H1 (cell line): ENCODE measurements at regions not wholly inside any gene's neighbourhood (a gene's known extent, or its start where the extent isn't known, plus 50 kb on each side); places are given as distances from the start of the nearest gene placed in this dataset.
A peak's percentile ranks its signal among the peaks of the same experiment; 100 is the strongest.

Source experiments
- CTCF ChIA-PET: fragments of 300-600 bp; sonication (Branson Sonifier 250); formaldehyde crosslinking; loops from one replicate; lab custom pipeline; 2021; ENCODE audit not compliant: partially characterized antibody; lab: Charles Lee
- POLR2A ChIA-PET: fragments of 300-600 bp; sonication (Branson Sonifier 250); formaldehyde crosslinking; loops from one replicate; lab custom pipeline; 2021; ENCODE audit warnings: inconsistent platforms; ENCODE audit not compliant: partially characterized antibody; lab: Charles Lee
- DNase-seq, 2 experiments: peaks; one replicate each; pipeline versions ENCODE4 v3.0.0 to v3.0.0-alpha.2; 2010 to 2022; ENCODE audit warnings: low spot score in 2 of 2, low read depth in 1 of 2, mixed read lengths in 1 of 2
- FAIRE-seq: peaks from 2 replicates; lab custom pipeline; 2011; peaks lifted over from hg19 to GRCh38; lab: Jason Lieb, UNC
- H2AFZ ChIP-seq: 2 replicates; pipeline ENCODE4 v1.8.1; 2012; ENCODE audit warnings: low read length, inconsistent platforms
- H2AK5ac ChIP-seq: 2 replicates; pipeline ENCODE4 v1.6.1; 2013; ENCODE audit warnings: low read depth, low read length
- H2BK120ac ChIP-seq: replicated peaks from 2 replicates; pipeline ENCODE3; 2013; ENCODE audit warnings: low read depth, low read length, inconsistent platforms
- H2BK12ac ChIP-seq: 2 replicates; pipeline ENCODE4 v1.6.1; 2013; ENCODE audit warnings: low read depth, low read length
- H2BK15ac ChIP-seq: 2 replicates; pipeline ENCODE4 v1.6.1; 2013; ENCODE audit warnings: low read length
- H2BK20ac ChIP-seq: 2 replicates; pipeline ENCODE4 v1.6.1; 2013; ENCODE audit warnings: low read length
- H2BK5ac ChIP-seq: 2 replicates; pipeline ENCODE4 v1.6.1; 2013; ENCODE audit warnings: low read depth, low read length
- H3K14ac ChIP-seq: 2 replicates; pipeline ENCODE4 v1.6.1; 2013; ENCODE audit warnings: inconsistent platforms; ENCODE audit not compliant: insufficient read length
- H3K18ac ChIP-seq: 2 replicates; pipeline ENCODE4 v1.6.1; 2013; ENCODE audit warnings: low read length; ENCODE audit errors: extremely low read depth
- H3K23ac ChIP-seq: 2 replicates; pipeline ENCODE4 v1.6.1; 2013; ENCODE audit warnings: inconsistent platforms; ENCODE audit not compliant: insufficient read length
- H3K23me2 ChIP-seq: 2 replicates; pipeline ENCODE4 v1.6.1; 2013; ENCODE audit warnings: low read depth, low read length
- H3K27ac ChIP-seq: 2 replicates; pipeline ENCODE4 v1.6.1; 2011; ENCODE audit warnings: low read depth, low read length, inconsistent platforms
- H3K27me3 ChIP-seq, 4 experiments: replicated peaks in 1 of 4; 1 replicate in 1 of 4; 2 replicates in 3 of 4; pipeline versions ENCODE4 v1.6.1 to v1.8.1; 2011 to 2013; ENCODE audit warnings: low read length in 3 of 4, mild to moderate bottlenecking in 3 of 4, inconsistent platforms in 2 of 4, mixed read lengths in 2 of 4, moderate library complexity in 1 of 4; ENCODE audit not compliant: control insufficient read depth in 3 of 4, insufficient read depth in 3 of 4; ENCODE audit errors: extremely low read depth in 1 of 4
- H3K36me3 ChIP-seq, 4 experiments: 2 replicates each; pipeline versions ENCODE4 v1.6.1 to v1.8.1; 2011 to 2013; ENCODE audit warnings: mild to moderate bottlenecking in 4 of 4, low read length in 3 of 4, moderate library complexity in 2 of 4, control low read depth in 1 of 4, inconsistent platforms in 1 of 4; ENCODE audit not compliant: insufficient read depth in 4 of 4, control insufficient read depth in 2 of 4
- H3K4ac ChIP-seq: replicated peaks from 2 replicates; pipeline ENCODE3; 2013; ENCODE audit warnings: low read length, low read depth, mixed read lengths, inconsistent platforms; ENCODE audit not compliant: insufficient read length
- H3K4me1 ChIP-seq, 4 experiments: replicated peaks in 1 of 4; 1 replicate in 1 of 4; 2 replicates in 3 of 4; pipeline versions ENCODE4 v1.6.1 to v1.8.1; 2011 to 2013; ENCODE audit warnings: low read length in 3 of 4, inconsistent platforms in 2 of 4, mixed read lengths in 1 of 4; ENCODE audit not compliant: insufficient read depth in 4 of 4, control insufficient read depth in 3 of 4
- H3K4me2 ChIP-seq, 2 experiments: 2 replicates each; pipeline versions ENCODE4 v1.6.1 to v1.8.1; 2011 to 2013; ENCODE audit warnings: low read depth in 2 of 2, low read length in 2 of 2, control low read depth in 1 of 2, inconsistent platforms in 1 of 2, mild to moderate bottlenecking in 1 of 2; ENCODE audit not compliant: insufficient read depth in 1 of 2
- H3K4me3 ChIP-seq, 4 experiments: fragments of 200-600, 300-600 bp in 1 of 4; sonication (generic), shearing (Covaris generic), sonication (Bioruptor Twin) in 1 of 4; 2 replicates each; pipeline versions ENCODE4 v1.5.1 to v1.8.1; 2011 to 2016; ENCODE audit warnings: low read length in 4 of 4, low read depth in 3 of 4, control low read depth in 2 of 4, inconsistent platforms in 2 of 4, mild to moderate bottlenecking in 2 of 4, mixed read lengths in 1 of 4, moderate library complexity in 1 of 4; ENCODE audit not compliant: insufficient read depth in 2 of 4; ENCODE audit errors: extremely low read depth in 1 of 4
- H3K56ac ChIP-seq: replicated peaks from 2 replicates; pipeline ENCODE3; 2013; ENCODE audit warnings: low read depth, mild to moderate bottlenecking, mixed read lengths, low read length, inconsistent platforms; ENCODE audit not compliant: insufficient read length
- H3K79me1 ChIP-seq: 2 replicates; pipeline ENCODE4 v1.6.1; 2013; ENCODE audit warnings: low read depth, low read length, control low read depth
- H3K79me2 ChIP-seq, 2 experiments: 2 replicates each; pipeline versions ENCODE4 v1.6.1 to v1.8.1; 2012 to 2013; ENCODE audit warnings: low read length in 2 of 2, mild to moderate bottlenecking in 2 of 2, inconsistent platforms in 1 of 2; ENCODE audit not compliant: insufficient read depth in 2 of 2, control insufficient read depth in 1 of 2
- H3K9ac ChIP-seq, 4 experiments: replicated peaks in 1 of 4; 1 replicate in 1 of 4; 2 replicates in 3 of 4; pipeline versions ENCODE4 v1.6.1 to v1.8.1; 2011 to 2013; ENCODE audit warnings: low read depth in 3 of 4, low read length in 3 of 4, control low read depth in 2 of 4, mild to moderate bottlenecking in 2 of 4, moderate library complexity in 2 of 4, inconsistent platforms in 1 of 4; ENCODE audit errors: extremely low read depth in 1 of 4
- H3K9me3 ChIP-seq, 2 experiments: 2 replicates each; pipeline versions ENCODE4 v1.6.1 to v1.8.1; 2012 to 2013; ENCODE audit warnings: mild to moderate bottlenecking in 2 of 2, moderate library complexity in 2 of 2, control low read depth in 1 of 2, inconsistent platforms in 1 of 2, low read depth in 1 of 2, low read length in 1 of 2, mixed read lengths in 1 of 2; ENCODE audit not compliant: insufficient read depth in 2 of 2
- H4K20me1 ChIP-seq, 2 experiments: replicated peaks in 1 of 2; 2 replicates each; pipeline versions ENCODE3 to v1.8.1; 2011 to 2013; ENCODE audit warnings: inconsistent platforms in 2 of 2, low read length in 2 of 2, mild to moderate bottlenecking in 1 of 2; ENCODE audit not compliant: insufficient read depth in 2 of 2, control insufficient read depth in 1 of 2
- H4K5ac ChIP-seq: 2 replicates; pipeline ENCODE4 v1.6.1; 2013; ENCODE audit warnings: low read length, low read depth, mixed read lengths, inconsistent platforms; ENCODE audit not compliant: insufficient read length
- H4K8ac ChIP-seq: 2 replicates; pipeline ENCODE4 v1.8.0; 2013; ENCODE audit warnings: mild to moderate bottlenecking, moderate library complexity, low read length, inconsistent platforms; ENCODE audit not compliant: insufficient read depth; ENCODE audit errors: extremely low read depth
- H4K91ac ChIP-seq: replicated peaks from 2 replicates; pipeline ENCODE3; 2013; ENCODE audit warnings: low read length, mixed read lengths, inconsistent platforms; ENCODE audit not compliant: insufficient read length
- EP300 ChIP-seq, 2 experiments: IDR thresholded peaks; 1 replicate in 1 of 2; 2 replicates in 1 of 2; pipeline ENCODE4 v1.6.1; 2011 to 2012; ENCODE audit warnings: low read depth in 2 of 2, low read length in 2 of 2, mild to moderate bottlenecking in 2 of 2, borderline replicate concordance in 1 of 2, inconsistent platforms in 1 of 2, moderate library complexity in 1 of 2
- GTF2F1 ChIP-seq: IDR thresholded peaks from 2 replicates; pipeline ENCODE4 v1.6.1; 2012; ENCODE audit warnings: low read depth, low read length, improper control_type of control experiment, borderline replicate concordance
- POLR2AphosphoS5 ChIP-seq: IDR thresholded peaks from 2 replicates; pipeline ENCODE4 v1.6.1; 2011; ENCODE audit warnings: low read depth, low read length
- WGBS, 2 experiments: shearing (Covaris generic) in 1 of 2; methylation state at CpG; one replicate each; pipeline versions ENCODE4 v1.1.6 to v1.1.7; 2013 to 2015; ENCODE audit warnings: low lambda C conversion rate in 2 of 2, mixed read lengths in 2 of 2, inconsistent platforms in 1 of 2, low coverage in 1 of 2, missing lambda C conversion rate in 1 of 2; ENCODE audit not compliant: insufficient replicate concordance in 2 of 2, insufficient coverage in 1 of 2, insufficient read length in 1 of 2; ENCODE audit errors: extremely low coverage in 1 of 2, missing lambda C conversion rate in 1 of 2; 5-methylcytosine and 5-hydroxymethylcytosine counted together

GRCh38 chr14:25836636-25837035 lies 761.2 kb downstream of the NOVA1 start:
- no peaks in the 10 kb centered on the region for H3K27me3 ChIP-seq
- no peak overlapping the region for H3K4ac ChIP-seq
- POLR2A ChIA-PET: no interaction called here
- no peak overlapping the region for H3K14ac ChIP-seq
- FAIRE-seq (no peak), DNase-seq (no peak)
- H4K5ac ChIP-seq: no peak overlapping the region
- no peak overlapping the region for H3K4me2 ChIP-seq
- no peak overlapping the region for H4K8ac ChIP-seq
- H3K27ac ChIP-seq: no peak overlapping the region
- peaks cover 0 to 2% (median 0%) of the 10 kb centered on the region in 4 experiments; a peak in 1 of 7 replicates for H3K4me1 ChIP-seq
- H2BK15ac ChIP-seq: no peak overlapping the region
- H2BK20ac ChIP-seq: no peak overlapping the region
- H3K9ac ChIP-seq: no peak overlapping the region
- no peak overlapping the region for H4K91ac ChIP-seq
- H2BK12ac ChIP-seq: no peak overlapping the region
- no peaks in the 10 kb centered on the region for H3K36me3 ChIP-seq
- H3K4me3 ChIP-seq: no peak overlapping the region
- H2AK5ac ChIP-seq: no peak overlapping the region
- H2AFZ ChIP-seq: 0 out of 2 replicates have a peak overlapping the region, but pooled peaks have one; percentile 24
- H2BK120ac ChIP-seq: no peak overlapping the region
- H3K9me3 ChIP-seq: no peaks in the 10 kb centered on the region
- H3K23me2 ChIP-seq: no peaks in the 10 kb centered on the region
- CTCF ChIA-PET: no interaction called here
- no peaks in the 10 kb centered on the region for H3K79me1 ChIP-seq
- no peak overlapping the region for H3K23ac ChIP-seq
- no peak overlapping the region for H3K56ac ChIP-seq
- H3K18ac ChIP-seq: no peak overlapping the region
- no peak overlapping the region for H2BK5ac ChIP-seq
- 92% methylated on average over 3 of the region's 3 CpGs; no CpG with 5 or more reads in 1 of the 2 experiments for WGBS, 2 experiments
- H4K20me1 ChIP-seq: no peaks in the 10 kb centered on the region
- no peaks in the 10 kb centered on the region for H3K79me2 ChIP-seq
- TF ChIP-seq GTF2F1 (no peak), POLR2AphosphoS5 (no peak), EP300 (IDR thresholded peaks at IDR 0.05; ENCODE audit: borderline replicate concordance in 1 of 2, low read depth in 2 of 2, low read length in 2 of 2) (no peak)
